ENCODE measurements at regions not wholly inside any gene's neighbourhood (a gene's known extent, or its start where the extent isn't known, plus 50 kb on each side); places are given as distances from the start of the nearest gene placed in this dataset.
"Not testable (repeated sequence)": the region's sequence is repeated elsewhere in the genome, so short reads cannot be mapped to it uniquely, and the experiment has no call there.

- FAIRE-seq (peak; percentile 93), DNase-seq (ENCODE audit: low spot score) (peak; percentile 58)
Observed at GRCh38 chr7:19958309-19958896, 185.0 kb upstream of the TMEM196 start.

- DNase-seq (ENCODE audit: low spot score) (peak; percentile 14), FAIRE-seq (no peak)
Observed at GRCh38 chr7:19957664-19958063, 184.2 kb upstream of the TMEM196 start.

GRCh38 chr7:19954166-19954565, 180.7 kb upstream of the TMEM196 start:
- FAIRE-seq; DNase-seq (ENCODE audit: low spot score): not testable (repeated sequence)

GRCh38 chr7:19953411-19953810, 180.0 kb upstream of the TMEM196 start:
- DNase-seq (ENCODE audit: low spot score): not testable (repeated sequence)

GRCh38 chr7:19948160-19948559, 174.7 kb upstream of the TMEM196 start:
- FAIRE-seq (no peak), DNase-seq (ENCODE audit: low spot score) (no peak)

More at GRCh38 chr7:19953411-19953810, 180.0 kb upstream of the TMEM196 start:
- not testable (repeated sequence) for FAIRE-seq

- FAIRE-seq (no peak), DNase-seq (ENCODE audit: low spot score) (no peak)
Observed at GRCh38 chr7:19944363-19945120, 171.1 kb upstream of the TMEM196 start.

GRCh38 chr7:19939746-19940145, 166.3 kb upstream of the TMEM196 start:
- FAIRE-seq: no peak
- DNase-seq (ENCODE audit: low spot score): peak; percentile 28

GRCh38 chr7:19932549-19933249, 159.3 kb upstream of the TMEM196 start:
- FAIRE-seq (no peak), DNase-seq (ENCODE audit: low spot score) (no peak)

GRCh38 chr7:19930851-19931250, 157.4 kb upstream of the TMEM196 start:
- FAIRE-seq: no peak
- no peak for DNase-seq (ENCODE audit: low spot score)

- DNase-seq (ENCODE audit: low spot score) (no peak), FAIRE-seq (no peak)
Observed at GRCh38 chr7:19930051-19930450, 156.6 kb upstream of the TMEM196 start.

GRCh38 chr7:19928247-19928646, 154.8 kb upstream of the TMEM196 start:
- DNase-seq (ENCODE audit: low spot score) (no peak), FAIRE-seq (no peak)

- FAIRE-seq: no peak
- DNase-seq (ENCODE audit: low spot score): no peak
Observed at GRCh38 chr7:19920705-19921104, 147.3 kb upstream of the TMEM196 start.

GRCh38 chr7:19920166-19920565, 146.7 kb upstream of the TMEM196 start:
- FAIRE-seq: no peak
- no peak for DNase-seq (ENCODE audit: low spot score)

GRCh38 chr7:19919261-19920095, 146.1 kb upstream of the TMEM196 start:
- DNase-seq (ENCODE audit: low spot score): no peak
- FAIRE-seq: no peak

GRCh38 chr7:19916046-19916445, 142.6 kb upstream of the TMEM196 start:
- DNase-seq (ENCODE audit: low spot score) (no peak), FAIRE-seq (no peak)

- DNase-seq (ENCODE audit: low spot score) (no peak), FAIRE-seq (no peak)
Observed at GRCh38 chr7:19915596-19915995, 142.2 kb upstream of the TMEM196 start.

GRCh38 chr7:19914866-19915265, 141.4 kb upstream of the TMEM196 start:
- DNase-seq (ENCODE audit: low spot score): no peak
- no peak for FAIRE-seq

GRCh38 chr7:19900118-19900517, 126.7 kb upstream of the TMEM196 start:
- FAIRE-seq: no peak
- no peak for DNase-seq (ENCODE audit: low spot score)

GRCh38 chr7:19899529-19899928, 126.1 kb upstream of the TMEM196 start:
- no peak for DNase-seq (ENCODE audit: low spot score)
- no peak for FAIRE-seq

- not testable (repeated sequence) for FAIRE-seq
Observed at GRCh38 chr7:19882893-19883292, 109.5 kb upstream of the TMEM196 start.

GRCh38 chr7:19872094-19872493, 98.7 kb upstream of the TMEM196 start:
- DNase-seq (ENCODE audit: low spot score): no peak
- no peak for FAIRE-seq

More at GRCh38 chr7:19882893-19883292, 109.5 kb upstream of the TMEM196 start:
- DNase-seq (ENCODE audit: low spot score): not testable (repeated sequence)

Data from urothelium cell line (cell line).